Neural cell (in vitro differentiated cells): ENCODE measurements at regions not wholly inside any gene's neighbourhood (a gene's known extent, or its start where the extent isn't known, plus 50 kb on each side); places are given as distances from the start of the nearest gene placed in this dataset.

Experiments used
- EP300 ChIP-seq: fragments of 450-650 bp; conservative IDR thresholded peaks from 2 replicates; pipeline ENCODE4 v1.6.1; 2014; ENCODE audit warnings: antibody characterized with exemption, mild to moderate bottlenecking, moderate library complexity; ENCODE audit not compliant: poor library complexity, severe bottlenecking
- MXI1 ChIP-seq: fragments of 450-650 bp; conservative IDR thresholded peaks from 2 replicates; pipeline ENCODE4 v1.6.1; 2014; ENCODE audit warnings: antibody characterized with exemption, mild to moderate bottlenecking; ENCODE audit not compliant: poor library complexity, severe bottlenecking
- POLR2AphosphoS5 ChIP-seq: IDR thresholded peaks from 2 replicates; pipeline ENCODE4 v1.6.1; 2012
- RAD21 ChIP-seq: fragments of 450-650 bp; conservative IDR thresholded peaks from 2 replicates; pipeline ENCODE4 v1.6.1; 2014; ENCODE audit warnings: antibody characterized with exemption, mild to moderate bottlenecking, moderate library complexity
- SMC3 ChIP-seq: fragments of 450-650 bp; conservative IDR thresholded peaks from 2 replicates; pipeline ENCODE4 v1.6.1; 2014; ENCODE audit warnings: antibody characterized with exemption, mild to moderate bottlenecking, moderate library complexity; ENCODE audit not compliant: poor library complexity
- TAF1 ChIP-seq: IDR thresholded peaks from 2 replicates; pipeline ENCODE4 v1.6.1; 2012; ENCODE audit warnings: low read depth
- TF ChIP-seq, protein P1 (sequence below): fragments of 450-650 bp; IDR thresholded peaks from 2 replicates; pipeline ENCODE4 v1.5.1; 2014; ENCODE audit warnings: antibody characterized with exemption, mild to moderate bottlenecking, moderate library complexity; ENCODE audit not compliant: poor library complexity, severe bottlenecking
- TF ChIP-seq, protein P2 (sequence below): IDR thresholded peaks from 2 replicates; pipeline ENCODE4 v1.6.1; 2012; ENCODE audit warnings: borderline replicate concordance

GRCh38 chr1:39132505-39133339 lies 71.8 kb upstream of the MACF1 start:
- TF ChIP-seq, protein P1, sequence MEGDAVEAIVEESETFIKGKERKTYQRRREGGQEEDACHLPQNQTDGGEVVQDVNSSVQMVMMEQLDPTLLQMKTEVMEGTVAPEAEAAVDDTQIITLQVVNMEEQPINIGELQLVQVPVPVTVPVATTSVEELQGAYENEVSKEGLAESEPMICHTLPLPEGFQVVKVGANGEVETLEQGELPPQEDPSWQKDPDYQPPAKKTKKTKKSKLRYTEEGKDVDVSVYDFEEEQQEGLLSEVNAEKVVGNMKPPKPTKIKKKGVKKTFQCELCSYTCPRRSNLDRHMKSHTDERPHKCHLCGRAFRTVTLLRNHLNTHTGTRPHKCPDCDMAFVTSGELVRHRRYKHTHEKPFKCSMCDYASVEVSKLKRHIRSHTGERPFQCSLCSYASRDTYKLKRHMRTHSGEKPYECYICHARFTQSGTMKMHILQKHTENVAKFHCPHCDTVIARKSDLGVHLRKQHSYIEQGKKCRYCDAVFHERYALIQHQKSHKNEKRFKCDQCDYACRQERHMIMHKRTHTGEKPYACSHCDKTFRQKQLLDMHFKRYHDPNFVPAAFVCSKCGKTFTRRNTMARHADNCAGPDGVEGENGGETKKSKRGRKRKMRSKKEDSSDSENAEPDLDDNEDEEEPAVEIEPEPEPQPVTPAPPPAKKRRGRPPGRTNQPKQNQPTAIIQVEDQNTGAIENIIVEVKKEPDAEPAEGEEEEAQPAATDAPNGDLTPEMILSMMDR: no peak
- TF ChIP-seq MXI1: no peak
- TF ChIP-seq SMC3: no peak
- TF ChIP-seq POLR2AphosphoS5: no peak
- TF ChIP-seq, protein P2, sequence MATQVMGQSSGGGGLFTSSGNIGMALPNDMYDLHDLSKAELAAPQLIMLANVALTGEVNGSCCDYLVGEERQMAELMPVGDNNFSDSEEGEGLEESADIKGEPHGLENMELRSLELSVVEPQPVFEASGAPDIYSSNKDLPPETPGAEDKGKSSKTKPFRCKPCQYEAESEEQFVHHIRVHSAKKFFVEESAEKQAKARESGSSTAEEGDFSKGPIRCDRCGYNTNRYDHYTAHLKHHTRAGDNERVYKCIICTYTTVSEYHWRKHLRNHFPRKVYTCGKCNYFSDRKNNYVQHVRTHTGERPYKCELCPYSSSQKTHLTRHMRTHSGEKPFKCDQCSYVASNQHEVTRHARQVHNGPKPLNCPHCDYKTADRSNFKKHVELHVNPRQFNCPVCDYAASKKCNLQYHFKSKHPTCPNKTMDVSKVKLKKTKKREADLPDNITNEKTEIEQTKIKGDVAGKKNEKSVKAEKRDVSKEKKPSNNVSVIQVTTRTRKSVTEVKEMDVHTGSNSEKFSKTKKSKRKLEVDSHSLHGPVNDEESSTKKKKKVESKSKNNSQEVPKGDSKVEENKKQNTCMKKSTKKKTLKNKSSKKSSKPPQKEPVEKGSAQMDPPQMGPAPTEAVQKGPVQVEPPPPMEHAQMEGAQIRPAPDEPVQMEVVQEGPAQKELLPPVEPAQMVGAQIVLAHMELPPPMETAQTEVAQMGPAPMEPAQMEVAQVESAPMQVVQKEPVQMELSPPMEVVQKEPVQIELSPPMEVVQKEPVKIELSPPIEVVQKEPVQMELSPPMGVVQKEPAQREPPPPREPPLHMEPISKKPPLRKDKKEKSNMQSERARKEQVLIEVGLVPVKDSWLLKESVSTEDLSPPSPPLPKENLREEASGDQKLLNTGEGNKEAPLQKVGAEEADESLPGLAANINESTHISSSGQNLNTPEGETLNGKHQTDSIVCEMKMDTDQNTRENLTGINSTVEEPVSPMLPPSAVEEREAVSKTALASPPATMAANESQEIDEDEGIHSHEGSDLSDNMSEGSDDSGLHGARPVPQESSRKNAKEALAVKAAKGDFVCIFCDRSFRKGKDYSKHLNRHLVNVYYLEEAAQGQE: no peak
- TF ChIP-seq RAD21: no peak
- TF ChIP-seq TAF1: no peak
- TF ChIP-seq EP300: no peak
